GM12801 (cell line): ENCODE measurements at regions not wholly inside any gene's neighbourhood (a gene's known extent, or its start where the extent isn't known, plus 50 kb on each side); places are given as distances from the start of the nearest gene placed in this dataset.

Experiments used
- CTCF ChIP-seq: IDR thresholded peaks from one replicate; pipeline ENCODE4 v1.5.1; 2011; ENCODE audit warnings: control low read depth; ENCODE audit not compliant: insufficient read length; ENCODE audit errors: extremely low read depth

DNA sequence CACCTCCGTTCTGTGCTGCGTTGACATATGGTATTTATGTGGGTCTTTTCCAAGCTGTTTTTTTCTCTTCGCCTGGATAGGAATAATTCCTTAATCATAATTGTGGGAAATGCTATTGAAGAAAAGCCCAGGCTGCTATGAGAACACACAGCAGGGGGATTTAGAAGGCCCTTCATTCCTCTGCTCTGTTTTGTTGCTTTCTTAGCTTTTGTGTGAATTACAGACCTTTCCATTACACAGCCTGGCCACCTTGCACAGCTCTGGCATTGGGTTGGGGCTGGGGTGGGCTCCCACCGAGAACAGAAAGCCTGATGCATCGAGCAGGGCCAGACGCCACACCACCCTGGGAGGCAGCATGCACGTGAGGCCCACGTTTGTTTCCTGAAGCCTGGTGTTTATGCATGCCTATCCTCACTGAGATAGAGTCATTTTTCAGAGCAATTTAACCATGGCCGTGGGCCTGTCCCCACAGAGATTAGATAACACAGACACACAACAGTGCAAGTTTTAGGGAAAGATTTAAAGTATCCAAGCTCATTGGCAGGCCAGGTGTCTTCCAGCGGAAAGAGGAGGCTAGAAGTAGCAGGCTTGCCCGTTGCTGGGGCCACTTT, 287.6 kb upstream of the PWP1 start:
- no peak for TF ChIP-seq CTCF

DNA sequence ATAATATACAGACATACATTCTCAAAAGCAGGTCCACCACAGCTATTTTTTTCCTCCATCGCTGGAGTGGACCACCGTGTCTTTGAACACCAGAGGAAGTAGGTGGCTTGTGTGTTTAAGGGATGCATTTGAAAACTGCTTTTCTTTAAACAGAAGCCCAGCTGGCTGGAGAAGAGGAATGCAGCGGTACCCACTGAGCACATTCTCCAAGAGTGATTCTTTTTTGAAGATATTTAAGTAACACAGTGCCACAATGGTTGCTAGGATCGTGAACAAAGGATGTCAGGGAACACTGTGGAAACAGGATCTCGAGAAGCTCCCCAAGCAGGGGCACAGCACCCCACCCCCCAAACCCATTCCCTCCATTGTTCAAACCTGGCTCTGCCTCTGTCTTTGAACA, 286.6 kb upstream of the PWP1 start:
- no peak for TF ChIP-seq CTCF

DNA sequence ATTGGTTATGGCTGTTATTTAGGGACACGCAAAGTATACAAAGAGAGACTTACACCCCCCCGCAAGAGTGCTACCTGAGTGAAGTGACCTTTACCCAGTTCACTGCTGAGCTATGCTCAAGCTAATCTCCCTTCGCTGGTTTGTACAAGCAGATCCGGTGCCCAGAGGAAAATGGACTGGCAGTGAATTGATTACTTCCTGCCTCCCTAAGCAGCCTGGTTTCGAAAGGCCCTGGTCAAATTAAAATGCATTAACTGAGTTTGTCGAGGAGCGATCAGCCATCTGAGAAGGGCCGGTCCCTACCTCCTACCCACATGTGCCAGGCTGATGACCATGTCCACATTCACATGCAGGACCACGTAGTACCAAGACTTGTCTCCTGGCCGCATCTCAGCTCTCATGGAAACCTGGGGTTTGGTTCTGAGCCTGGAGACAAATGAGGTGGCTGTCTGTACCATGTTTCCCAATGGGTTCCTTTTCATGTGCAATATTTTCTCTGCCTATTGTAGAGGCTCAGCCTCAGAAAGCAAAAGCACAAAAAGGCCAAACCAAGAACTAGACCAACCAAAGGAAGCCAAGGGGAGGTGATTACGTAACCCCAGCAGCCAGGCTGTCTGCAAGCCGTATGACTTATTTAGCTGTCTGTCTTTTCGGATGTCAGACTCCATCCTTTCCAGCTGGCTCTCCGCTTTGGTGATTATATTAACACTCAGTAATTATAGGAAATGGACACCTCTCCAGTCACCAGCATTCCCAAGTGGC, 284.7 kb upstream of the PWP1 start:
- TF ChIP-seq CTCF: no peak

- TF ChIP-seq CTCF: no peak
Measured at GRCh38 chr12:107402041-107403022, 283.3 kb upstream of the PWP1 start.

GRCh38 chr12:107404981-107405380, 280.6 kb upstream of the PWP1 start:
- TF ChIP-seq CTCF: no peak

- no peak for TF ChIP-seq CTCF
Measured at GRCh38 chr12:107405436-107405835, 280.2 kb upstream of the PWP1 start.

GRCh38 chr12:107406932-107407331, 278.7 kb upstream of the PWP1 start:
- TF ChIP-seq CTCF: no peak
